T47D (cell line): ENCODE measurements at regions not wholly inside any gene's neighbourhood (a gene's known extent, or its start where the extent isn't known, plus 50 kb on each side); places are given as distances from the start of the nearest gene placed in this dataset.
"Not testable (repeated sequence)": the region's sequence is repeated elsewhere in the genome, so short reads cannot be mapped to it uniquely, and the experiment has no call there.

Experiments
- DNase-seq, 2 experiments: peaks; one replicate each; pipeline versions ENCODE4 v3.0.0 to v3.0.0-alpha.2; 2011 to 2012; ENCODE audit warnings: low read depth in 1 of 2, low spot score in 1 of 2
- in situ Hi-C: cut with HindIII; loops from 2 replicates; pipeline ENCODE4 v1.10.0; 2016; ENCODE audit warnings: low sequenced_read_pairs, low pct_unique_long_range_greater_than_20kb

DNA sequence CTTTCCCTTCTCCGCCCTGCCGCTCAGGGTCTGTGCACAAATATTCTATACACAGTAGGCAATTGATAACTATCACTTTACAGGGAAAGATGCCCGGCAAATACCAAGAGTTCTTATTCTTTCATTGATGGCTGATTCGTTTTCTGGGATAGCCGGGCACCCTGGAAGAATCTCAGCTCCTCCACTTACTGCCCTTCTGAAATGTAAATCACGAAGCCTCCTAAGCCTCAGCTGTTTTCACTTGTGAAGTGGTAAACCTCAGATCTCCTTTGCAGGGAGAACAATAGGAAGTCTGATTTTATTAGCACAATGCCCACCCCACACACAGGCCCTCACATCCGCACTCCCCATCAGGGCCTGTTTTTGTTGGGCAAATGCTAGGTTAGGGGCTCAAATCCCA lies 203.8 kb upstream of the SPATA31A3 start:
- DNase-seq, in situ Hi-C loops: not testable (repeated sequence)

DNA sequence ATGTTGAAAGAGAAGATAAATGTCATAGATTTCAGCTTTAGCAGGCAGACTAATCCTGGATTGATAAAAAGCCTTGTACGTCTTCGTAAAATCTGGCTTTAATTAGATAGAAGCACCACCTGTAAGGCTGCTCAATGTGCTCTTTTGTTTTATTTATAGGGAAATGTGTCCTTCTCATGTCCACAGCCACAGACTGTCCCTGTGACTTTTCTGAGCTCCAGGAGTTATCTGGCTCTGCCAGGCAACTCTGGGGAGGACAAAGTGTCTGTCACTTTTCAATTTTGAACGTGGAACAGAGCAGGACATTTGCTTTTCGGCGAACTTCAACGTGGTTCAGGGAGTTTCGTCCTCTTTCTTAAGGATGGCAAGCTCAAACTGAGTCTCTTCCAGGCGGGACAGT lies 203.0 kb upstream of the SPATA31A3 start:
- in situ Hi-C loops, DNase-seq: not testable (repeated sequence)

DNA sequence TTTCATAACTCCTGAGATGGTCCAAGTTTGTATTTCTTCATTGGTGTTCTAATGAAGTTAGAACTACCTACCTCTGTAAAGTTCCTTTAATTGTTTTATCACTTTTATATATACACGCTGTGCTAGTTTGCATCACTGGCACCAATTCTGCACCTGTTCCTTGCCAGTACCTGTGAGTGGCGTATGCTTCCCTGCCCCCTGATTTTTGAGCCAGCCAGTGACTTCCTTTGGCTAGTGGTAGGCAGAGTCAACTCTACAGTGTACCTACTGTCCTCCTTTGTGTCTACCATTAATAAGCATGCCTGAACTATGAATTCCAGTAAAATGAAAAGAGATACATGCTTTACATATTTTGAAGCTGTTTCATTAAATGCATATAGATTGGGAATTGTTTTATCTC lies 186.8 kb upstream of the SPATA31A3 start:
- DNase-seq, in situ Hi-C loops: not testable (repeated sequence)

DNA sequence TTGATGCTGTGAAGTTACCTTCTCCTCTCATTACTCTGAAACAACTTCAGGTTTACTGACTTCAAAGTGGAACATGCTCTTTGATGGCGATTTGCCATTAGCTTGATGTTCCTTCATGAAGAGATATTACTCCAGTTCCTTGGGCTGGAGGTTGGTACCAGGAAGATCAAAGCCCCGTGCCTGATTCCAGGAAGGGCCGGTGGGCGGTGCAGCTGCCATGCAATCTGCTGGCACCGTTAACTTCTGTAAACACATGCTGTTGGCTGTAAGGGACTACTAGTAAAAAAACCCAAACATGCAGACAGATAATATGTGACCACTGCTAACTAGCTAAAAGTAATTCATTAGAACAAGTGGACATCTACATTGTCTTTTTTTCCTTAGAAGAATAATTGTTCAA lies 182.8 kb upstream of the SPATA31A3 start:
- DNase-seq, in situ Hi-C loops: not testable (repeated sequence)

DNA sequence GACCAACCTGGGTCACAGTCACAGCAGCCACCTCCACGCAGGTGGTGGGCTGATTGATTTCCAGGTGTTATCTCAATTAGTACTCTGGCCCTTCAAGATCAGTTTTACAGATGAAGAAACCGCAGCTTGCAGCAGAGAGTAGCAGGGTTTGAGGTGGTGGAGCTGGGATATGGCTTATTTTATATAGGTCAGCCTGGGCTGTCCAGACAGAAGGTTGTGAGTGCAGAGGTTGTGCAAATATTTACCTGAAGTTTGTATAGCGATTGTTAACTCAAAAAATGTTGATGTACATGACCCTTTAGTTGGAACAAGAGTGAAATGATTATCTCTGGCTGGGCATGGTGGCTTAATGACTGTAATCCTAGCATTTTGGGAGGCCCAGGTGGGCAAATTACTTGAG lies 179.4 kb upstream of the SPATA31A3 start:
- in situ Hi-C loops, DNase-seq: not testable (repeated sequence)

DNA sequence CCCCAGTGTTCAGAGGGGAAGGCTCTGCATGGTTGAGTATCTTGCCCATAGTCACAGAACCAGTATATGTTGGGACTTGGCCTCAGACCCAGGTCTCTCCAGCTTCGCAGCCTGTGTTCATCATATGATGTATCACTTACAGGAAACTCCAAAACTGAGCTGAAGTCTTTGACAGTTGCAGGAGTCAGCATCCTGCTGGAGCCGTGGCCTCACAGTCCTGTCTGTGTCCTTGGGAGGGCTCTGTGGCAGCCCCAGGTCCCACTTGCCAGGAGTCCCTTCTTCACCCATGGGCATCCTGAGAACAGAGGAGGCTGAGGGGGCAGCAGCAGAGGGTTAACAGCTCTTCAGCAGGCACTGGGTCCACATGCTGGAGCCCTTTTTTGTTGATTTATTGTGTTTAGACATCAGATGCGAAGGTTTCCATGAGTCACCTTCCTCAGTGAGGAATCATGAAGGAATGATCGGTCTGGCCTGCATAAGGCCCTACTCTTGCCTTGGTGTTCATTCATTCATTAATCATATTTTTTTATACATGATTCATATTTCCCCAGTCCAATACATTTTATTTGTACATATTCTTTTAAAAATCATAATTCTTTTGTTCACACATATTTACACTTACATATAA lies 176.3 kb upstream of the SPATA31A3 start:
- in situ Hi-C loops, DNase-seq: not testable (repeated sequence)

DNA sequence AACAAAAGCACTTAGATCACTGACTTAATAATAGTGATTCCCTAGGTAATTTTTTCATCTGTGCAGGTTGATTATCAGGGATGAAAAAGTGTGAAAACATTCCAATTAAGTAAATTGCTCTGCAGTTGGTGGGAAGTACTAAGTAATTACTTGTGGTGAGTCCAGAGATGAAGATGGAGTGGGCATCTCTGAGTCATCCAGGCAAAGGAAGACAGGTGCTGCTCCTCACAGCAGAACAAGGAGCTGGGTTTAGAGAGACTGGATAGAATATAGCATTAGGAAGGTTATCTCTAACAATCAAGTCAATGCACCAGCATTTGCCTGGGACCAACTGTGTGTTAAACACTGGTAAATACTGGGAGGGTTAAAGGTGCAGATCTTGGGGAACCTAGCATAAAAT lies 174.0 kb upstream of the SPATA31A3 start:
- DNase-seq, in situ Hi-C loops: not testable (repeated sequence)

DNA sequence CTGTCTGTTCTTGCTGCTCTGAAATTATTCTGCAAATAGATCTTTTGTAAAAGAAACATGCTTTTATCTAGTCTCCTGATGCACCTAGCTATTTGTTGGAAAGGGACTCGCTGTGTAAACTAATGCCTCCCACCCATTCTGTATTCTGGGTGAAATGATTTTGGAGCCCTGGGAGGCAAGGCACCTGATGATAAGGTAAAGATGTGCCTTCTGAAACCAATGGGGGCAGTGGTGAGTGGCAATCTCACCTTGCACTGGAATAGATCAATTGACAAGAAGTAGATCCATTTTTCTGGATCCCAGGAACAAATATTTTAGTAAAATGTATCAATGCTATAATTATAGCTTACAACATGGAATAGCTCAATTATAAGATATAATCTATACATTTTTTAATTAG lies 170.5 kb upstream of the SPATA31A3 start:
- in situ Hi-C loops: not testable (repeated sequence)

DNA sequence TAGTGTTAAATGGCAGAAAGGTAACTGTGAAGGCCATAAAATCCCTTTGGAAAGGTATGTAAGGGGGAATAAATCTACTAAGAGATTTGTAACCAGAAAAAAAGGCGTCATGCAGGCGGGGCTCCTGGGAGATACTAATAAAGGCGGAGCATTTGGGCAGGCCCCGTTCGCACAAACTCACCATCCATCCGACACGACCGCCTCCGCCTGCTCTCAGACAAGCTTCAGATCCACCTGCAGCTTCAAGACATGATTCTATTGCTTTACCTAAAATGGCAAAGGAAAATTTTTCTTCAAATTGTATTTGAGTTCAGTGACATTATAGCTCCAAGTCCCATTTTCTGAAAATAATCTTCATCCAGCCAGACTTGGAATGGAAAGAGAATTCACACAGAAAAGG lies 162.9 kb upstream of the SPATA31A3 start:
- in situ Hi-C loops, DNase-seq: not testable (repeated sequence)

More for the DNA sequence above, 170.5 kb upstream of the SPATA31A3 start:
- not testable (repeated sequence) for DNase-seq

DNA sequence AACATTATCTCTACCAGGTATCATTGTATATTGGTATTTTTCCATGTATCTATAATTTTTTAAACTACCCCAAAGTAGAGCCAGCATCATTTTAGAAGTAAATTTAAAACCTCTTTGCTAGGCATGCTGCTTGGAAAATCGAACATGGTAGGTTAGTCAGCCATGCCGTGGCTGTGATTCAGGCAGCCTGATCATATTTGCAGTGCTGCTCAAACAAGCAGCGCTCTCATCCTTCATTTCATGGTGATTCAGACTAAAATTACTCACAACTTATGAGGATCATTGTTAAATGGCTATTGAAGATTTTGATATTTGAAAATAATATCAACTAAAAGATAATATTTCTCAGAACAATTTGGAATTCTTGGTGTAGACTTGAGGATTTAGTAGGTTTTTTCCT lies 161.2 kb upstream of the SPATA31A3 start:
- in situ Hi-C loops, DNase-seq: not testable (repeated sequence)

DNA sequence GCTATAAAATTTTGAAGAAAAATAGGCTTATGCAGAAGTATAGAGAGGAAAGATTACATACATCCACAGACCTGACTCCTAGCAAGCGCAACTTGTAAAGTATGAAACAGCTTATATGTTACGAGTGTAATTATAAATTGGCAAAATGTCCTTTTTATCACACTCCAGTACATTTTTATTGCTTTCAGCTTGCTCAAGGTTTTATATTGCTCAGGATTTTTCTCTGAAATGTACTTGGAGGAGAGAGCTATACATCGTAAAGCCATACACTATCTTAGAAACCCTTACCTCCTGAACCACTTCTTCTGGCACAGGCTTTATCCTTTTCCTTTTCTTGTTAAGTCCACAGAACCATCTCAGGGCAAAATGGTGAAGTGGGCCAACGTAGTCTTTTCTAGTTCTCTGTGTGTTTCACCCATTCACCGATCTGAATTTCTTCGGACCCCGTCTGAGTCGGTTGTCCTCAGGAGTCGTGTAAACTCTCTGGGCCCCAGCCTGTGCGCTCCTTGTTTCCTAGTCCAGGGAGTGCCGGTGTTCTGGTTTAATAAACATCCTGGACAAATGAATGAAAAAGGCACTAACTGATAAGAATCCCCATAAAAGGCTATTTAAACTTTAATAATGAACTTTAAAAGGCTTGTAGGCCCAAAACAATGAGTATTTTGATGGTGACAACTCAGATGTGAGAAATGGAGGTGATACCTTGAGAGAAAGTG lies 150.2 kb upstream of the SPATA31A3 start:
- DNase-seq: not testable (repeated sequence)

DNA sequence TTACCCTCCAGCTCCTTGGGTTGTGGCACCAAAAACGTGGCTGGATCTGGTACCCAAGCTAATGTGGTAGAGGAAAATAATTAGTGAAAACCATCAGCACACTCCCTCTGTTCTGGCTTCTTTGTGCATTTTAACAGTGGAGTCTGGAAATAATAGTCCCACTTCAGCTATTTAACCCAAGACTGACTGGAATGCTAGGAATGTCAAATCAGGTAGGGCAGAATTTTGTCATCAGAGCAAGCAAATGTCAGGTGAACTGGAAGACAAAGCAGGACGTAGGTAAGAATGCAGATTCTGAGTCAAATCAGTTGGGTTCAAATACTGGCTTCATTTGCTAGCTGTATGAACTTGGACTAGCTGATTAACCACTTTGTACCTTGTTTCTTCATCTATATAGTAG lies 144.0 kb upstream of the SPATA31A3 start:
- in situ Hi-C loops, DNase-seq: not testable (repeated sequence)

More for the DNA sequence above, 150.2 kb upstream of the SPATA31A3 start:
- in situ Hi-C loops: not testable (repeated sequence)

DNA sequence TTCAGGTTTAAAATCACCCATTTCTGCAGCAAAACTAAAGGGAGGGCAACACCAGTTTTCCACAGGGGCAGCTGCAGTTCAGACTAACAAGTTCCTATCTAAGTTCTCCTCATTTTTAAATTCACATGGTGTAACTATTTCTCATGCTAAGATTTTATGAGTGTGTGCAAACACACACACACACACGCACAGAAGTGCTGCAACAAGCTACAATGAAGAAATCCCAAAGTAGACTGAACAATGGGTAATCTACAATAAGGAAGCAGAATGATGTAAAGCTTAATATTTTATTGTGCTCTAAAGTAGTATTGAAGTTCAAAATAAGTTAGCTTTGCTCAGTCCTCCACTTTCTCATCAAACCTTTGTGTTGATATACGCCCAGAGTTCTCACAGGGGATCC lies 140.8 kb upstream of the SPATA31A3 start:
- DNase-seq, in situ Hi-C loops: not testable (repeated sequence)

DNA sequence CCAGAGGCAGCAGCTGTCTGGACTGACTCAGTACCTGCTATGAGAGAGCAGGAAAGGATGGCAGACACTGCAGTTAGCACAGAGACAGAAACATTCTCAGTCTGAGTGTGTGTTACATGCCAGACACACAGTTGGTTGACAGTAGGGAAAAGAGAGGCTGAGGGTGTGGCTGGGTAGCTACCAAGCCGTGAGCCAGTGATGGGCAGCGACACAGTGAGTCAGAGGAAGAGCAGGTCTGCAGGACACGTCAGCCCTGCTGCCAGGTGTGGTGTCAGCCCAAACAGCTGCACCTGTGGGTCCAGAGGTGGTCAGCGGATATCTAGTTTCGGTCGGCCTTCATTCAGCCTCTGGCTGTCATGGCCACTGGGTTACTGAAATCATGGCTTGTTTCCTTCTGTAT lies 124.4 kb upstream of the SPATA31A3 start:
- in situ Hi-C loops, DNase-seq: not testable (repeated sequence)

DNA sequence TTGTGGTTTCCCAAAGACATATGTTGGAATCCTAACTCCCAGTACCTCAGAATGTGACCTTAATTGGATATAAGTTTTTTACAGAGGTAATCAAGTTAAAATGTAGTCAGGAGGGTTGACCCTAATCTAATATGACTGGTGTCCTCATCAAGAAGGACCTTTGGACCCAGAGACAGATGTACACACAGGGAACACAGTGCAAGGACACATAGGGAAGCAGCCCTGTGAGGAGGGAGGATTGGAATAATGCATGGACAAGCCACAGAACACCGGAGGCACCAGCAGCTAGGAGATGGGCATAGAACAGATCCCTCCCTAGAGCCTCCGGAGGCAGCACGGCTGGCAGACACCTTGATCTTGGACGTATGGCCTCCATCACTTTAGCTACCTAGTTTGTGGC lies 119.8 kb upstream of the SPATA31A3 start:
- DNase-seq, in situ Hi-C loops: not testable (repeated sequence)

DNA sequence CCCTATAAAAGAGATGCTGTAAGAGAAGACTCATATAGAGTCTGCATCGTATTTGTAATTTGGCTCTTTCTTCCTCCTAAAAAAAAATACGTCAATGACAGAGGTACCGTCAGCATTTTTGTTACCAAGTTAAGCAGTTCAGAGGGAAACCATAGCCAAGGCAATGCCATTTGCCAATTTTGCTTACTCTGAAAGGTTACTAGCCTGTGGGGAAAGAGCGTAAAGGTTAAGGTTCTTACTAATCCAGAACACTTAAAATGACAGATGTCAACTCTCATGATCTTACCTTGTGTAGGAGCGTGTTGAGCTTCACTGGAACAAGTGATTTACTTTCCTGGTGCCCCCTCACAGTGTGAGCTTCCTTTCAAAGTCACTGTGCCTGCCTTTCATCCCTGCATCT lies 119.4 kb upstream of the SPATA31A3 start:
- in situ Hi-C loops, DNase-seq: not testable (repeated sequence)

DNA sequence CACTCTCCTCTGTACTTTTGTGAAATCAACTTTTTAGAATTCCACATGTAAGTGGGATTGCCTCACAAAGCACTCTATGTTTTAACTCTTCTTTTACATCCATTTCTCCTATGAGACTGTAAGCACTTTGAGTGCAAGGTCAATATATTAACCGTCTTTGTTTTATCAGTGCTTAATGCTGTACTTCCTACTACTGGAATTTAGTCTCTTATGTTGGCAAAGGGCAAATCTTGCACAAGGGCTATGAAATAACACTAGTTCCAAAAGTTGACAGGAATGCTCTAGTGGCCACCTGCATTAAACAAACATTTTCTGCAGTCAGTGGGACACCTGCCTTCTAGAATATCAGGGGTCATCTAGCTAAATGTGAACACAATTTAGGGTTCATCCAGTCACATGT lies 117.5 kb upstream of the SPATA31A3 start:
- DNase-seq, in situ Hi-C loops: not testable (repeated sequence)

DNA sequence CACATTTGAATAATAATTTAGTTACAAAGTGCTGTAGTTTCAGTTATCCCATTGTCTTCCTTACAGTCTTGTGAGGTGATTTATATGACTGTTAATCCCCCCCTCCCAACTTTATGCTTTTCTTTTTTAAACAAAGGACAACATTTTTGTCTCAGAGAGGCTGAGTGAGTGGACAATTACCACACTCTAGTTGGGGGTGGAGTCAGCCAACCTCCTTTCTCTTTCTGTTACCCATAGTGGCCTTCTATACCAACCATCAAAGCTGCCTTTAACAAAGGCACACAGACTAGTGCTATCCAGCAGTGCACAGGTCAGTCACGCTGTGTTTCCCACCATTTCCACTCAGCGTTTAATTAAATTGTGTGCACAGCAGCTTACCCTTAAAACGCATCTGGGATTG lies 114.3 kb upstream of the SPATA31A3 start:
- in situ Hi-C loops, DNase-seq: not testable (repeated sequence)
